SK-N-SH treated with all-trans-retinoic acid at 6 μM for 48 hours (cell line): ENCODE measurements at regions not wholly inside any gene's neighbourhood (a gene's known extent, or its start where the extent isn't known, plus 50 kb on each side); places are given as distances from the start of the nearest gene placed in this dataset.

Source experiments
- ATAC-seq: fragments of 200-7000 bp; cut with Tn5 transposase; 3 replicates; pipeline ENCODE4 v1.9.1; 2020; ENCODE audit warnings: mild to moderate bottlenecking, moderate library complexity
- ARNTL ChIP-seq: fragments of 450-650 bp; formaldehyde crosslinking; IDR thresholded peaks from 2 replicates; pipeline ENCODE4 v1.5.0; 2020; ENCODE audit warnings: low read depth, mild to moderate bottlenecking, moderate library complexity, borderline replicate concordance
- BACH2 ChIP-seq: fragments of 250-450 bp; sonication (Bioruptor Pico); IDR thresholded peaks from 2 replicates; pipeline ENCODE4 v1.9.0; 2021; ENCODE audit warnings: mild to moderate bottlenecking, borderline replicate concordance
- CREB5 ChIP-seq: fragments of 250-450 bp; sonication (Bioruptor Pico); IDR thresholded peaks from 2 replicates; pipeline ENCODE4 v1.5.1; 2020; ENCODE audit warnings: low read depth, mild to moderate bottlenecking, moderate library complexity
- CSDC2 ChIP-seq: fragments of 250-450 bp; sonication (Bioruptor Pico); IDR thresholded peaks from 2 replicates; pipeline ENCODE4 v1.5.0; 2020; ENCODE audit warnings: mild to moderate bottlenecking, moderate library complexity
- GLIS3 ChIP-seq: fragments of 250-450 bp; sonication (Bioruptor Pico); IDR thresholded peaks from 2 replicates; pipeline ENCODE4 v1.5.0; 2020; ENCODE audit warnings: mild to moderate bottlenecking, moderate library complexity
- ISL1 ChIP-seq: fragments of 250-450 bp; sonication (Bioruptor Pico); IDR thresholded peaks from 2 replicates; pipeline ENCODE4 v2.1.2; 2022; ENCODE audit warnings: mild to moderate bottlenecking, moderate library complexity
- PATZ1 ChIP-seq: fragments of 250-450 bp; sonication (Bioruptor Pico); IDR thresholded peaks from 2 replicates; pipeline ENCODE4 v1.8.0; 2020; ENCODE audit warnings: mild to moderate bottlenecking, moderate library complexity, borderline replicate concordance
- POU6F1 ChIP-seq: fragments of 250-450 bp; sonication (Bioruptor Pico); IDR thresholded peaks from 2 replicates; pipeline ENCODE4 v1.8.0; 2021; ENCODE audit warnings: low read depth, mild to moderate bottlenecking, moderate library complexity, borderline replicate concordance
- PPARA ChIP-seq: fragments of 250-450 bp; sonication (Bioruptor Pico); IDR thresholded peaks from 2 replicates; pipeline ENCODE4 v1.5.0; 2020; ENCODE audit warnings: mild to moderate bottlenecking, borderline replicate concordance
- RARB ChIP-seq: fragments of 250-450 bp; sonication (Bioruptor Pico); IDR thresholded peaks from 2 replicates; pipeline ENCODE4 v1.8.0; 2021; ENCODE audit warnings: mild to moderate bottlenecking, moderate library complexity
- SNAI2 ChIP-seq: fragments of 250-450 bp; sonication (Bioruptor Pico); IDR thresholded peaks from 2 replicates; pipeline ENCODE4 v1.5.0; 2020; ENCODE audit warnings: mild to moderate bottlenecking, moderate library complexity
- TCF4 ChIP-seq: fragments of 250-450 bp; sonication (Bioruptor Pico); IDR thresholded peaks from 2 replicates; pipeline ENCODE4 v1.8.0; 2021; ENCODE audit warnings: mild to moderate bottlenecking, moderate library complexity, borderline replicate concordance
- TOX ChIP-seq: fragments of 250-450 bp; sonication (Bioruptor Pico); IDR thresholded peaks from 2 replicates; pipeline ENCODE4 v1.8.0; 2021; ENCODE audit warnings: mild to moderate bottlenecking, moderate library complexity, borderline replicate concordance
- ZC3H10 ChIP-seq: fragments of 250-450 bp; sonication (Bioruptor Pico); IDR thresholded peaks from 2 replicates; pipeline ENCODE4 v1.5.1; 2021; ENCODE audit warnings: mild to moderate bottlenecking, moderate library complexity
- ZFP3 ChIP-seq: fragments of 250-450 bp; sonication (Bioruptor Pico); IDR thresholded peaks from 2 replicates; pipeline ENCODE4 v1.5.0; 2020; ENCODE audit warnings: mild to moderate bottlenecking, moderate library complexity
- ZFP30 ChIP-seq: fragments of 450-650 bp; formaldehyde crosslinking; IDR thresholded peaks from 2 replicates; pipeline ENCODE4 v1.5.0; 2022; ENCODE audit warnings: mild to moderate bottlenecking, moderate library complexity
- ZNF565 ChIP-seq: fragments of 450-650 bp; formaldehyde crosslinking; conservative IDR thresholded peaks from 2 replicates; pipeline ENCODE4 v1.5.0; 2020; ENCODE audit warnings: low read depth, mild to moderate bottlenecking, moderate library complexity
- ZNF70 ChIP-seq: fragments of 450-650 bp; formaldehyde crosslinking; IDR thresholded peaks from 2 replicates; pipeline ENCODE4 v1.5.0; 2020; ENCODE audit warnings: mild to moderate bottlenecking, moderate library complexity
- ZNF8 ChIP-seq: fragments of 450-650 bp; formaldehyde crosslinking; IDR thresholded peaks from 2 replicates; pipeline ENCODE4 v1.5.0; 2020; ENCODE audit warnings: mild to moderate bottlenecking, moderate library complexity
- TF ChIP-seq, protein P1 (sequence below): fragments of 250-450 bp; sonication (Bioruptor Pico); IDR thresholded peaks from 2 replicates; pipeline ENCODE4 v1.5.1; 2021; ENCODE audit warnings: mild to moderate bottlenecking, moderate library complexity

DNA sequence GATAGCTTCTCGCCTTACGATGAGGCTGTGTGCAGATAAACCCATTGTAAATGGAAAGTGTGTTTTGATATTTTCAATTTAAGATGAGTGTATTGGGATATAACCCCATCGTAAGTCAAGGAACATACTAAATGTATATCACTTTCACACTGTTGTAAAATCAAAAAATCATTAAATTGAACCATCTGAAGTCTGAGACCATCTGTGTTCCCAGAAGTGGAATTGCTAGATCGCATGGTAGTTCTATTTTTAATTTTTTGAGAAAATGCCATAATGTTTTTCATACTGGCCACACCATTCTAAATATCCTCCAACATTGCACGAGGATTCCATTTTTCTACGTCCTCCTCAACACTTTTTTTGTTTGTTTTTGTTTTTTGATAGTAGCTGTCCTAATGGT lies 209.1 kb upstream of the MTPN start:
- no peak for ATAC-seq

DNA sequence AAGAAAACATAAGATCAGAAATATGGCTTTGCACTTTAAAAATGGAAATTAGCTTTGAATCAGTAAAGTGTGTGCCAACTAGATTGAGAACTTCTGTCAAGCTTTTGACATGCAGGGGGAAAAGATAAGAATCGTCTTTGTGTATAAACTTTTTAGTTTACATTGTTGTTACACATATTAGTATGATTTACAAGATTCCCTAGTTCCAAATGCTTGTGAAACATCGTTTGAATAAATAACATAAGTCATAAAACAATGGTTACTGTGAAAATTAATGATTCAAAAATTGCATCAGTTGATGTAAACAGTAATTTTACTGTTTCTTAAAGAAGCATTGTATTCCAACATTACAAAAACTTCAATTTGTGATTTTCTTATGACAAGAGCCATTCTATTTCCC lies 207.6 kb upstream of the MTPN start:
- no peak for ATAC-seq
- no peak for TF ChIP-seq TOX (CRISPR knock-in tag)
- no peak for TF ChIP-seq CSDC2
- TF ChIP-seq ZNF70 (CRISPR knock-in tag) = no peak
- TF ChIP-seq GLIS3 = no peak
- no peak for TF ChIP-seq TCF4 (CRISPR knock-in tag)
- TF ChIP-seq PPARA = no peak
- TF ChIP-seq POU6F1 (CRISPR knock-in tag) = no peak

More for the DNA sequence above, 209.1 kb upstream of the MTPN start:
- TF ChIP-seq SNAI2 = no peak
- no peak for TF ChIP-seq TCF4 (CRISPR knock-in tag)
- no peak for TF ChIP-seq ZC3H10 (CRISPR knock-in tag)
- no peak for TF ChIP-seq POU6F1 (CRISPR knock-in tag)
- no peak for TF ChIP-seq ZNF70 (CRISPR knock-in tag)
- no peak for TF ChIP-seq PPARA
- no peak for TF ChIP-seq ISL1
- no peak for TF ChIP-seq GLIS3
- TF ChIP-seq ZNF8 (CRISPR knock-in tag) = no peak

DNA sequence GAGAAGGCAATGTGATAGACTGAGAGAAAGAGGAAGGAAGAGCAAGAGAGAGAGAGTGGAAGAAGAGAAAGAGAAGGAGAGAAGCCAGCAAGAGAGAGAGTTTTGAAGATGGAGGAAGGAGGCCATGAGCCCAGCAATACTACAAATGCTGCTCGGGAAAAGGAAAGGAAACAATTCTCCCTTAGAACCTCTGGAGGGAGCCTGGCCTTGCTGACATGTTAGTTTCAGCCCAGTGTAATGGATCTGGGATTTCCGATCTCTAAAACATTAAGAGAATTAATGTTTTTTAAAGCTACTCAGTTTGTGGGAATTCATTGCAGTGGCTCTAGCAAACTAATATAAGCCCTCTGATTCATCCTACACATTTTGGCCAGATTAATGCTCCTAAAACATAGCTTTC lies 206.8 kb upstream of the MTPN start:
- ATAC-seq = no peak
- TF ChIP-seq BACH2 (CRISPR knock-in tag) (no peak), ZC3H10 (CRISPR knock-in tag) (no peak), PPARA (no peak), ARNTL (CRISPR knock-in tag) (no peak), CSDC2 (no peak), POU6F1 (CRISPR knock-in tag) (no peak), ZFP30 (no peak), RARB (no peak), ZNF8 (CRISPR knock-in tag) (no peak)

DNA sequence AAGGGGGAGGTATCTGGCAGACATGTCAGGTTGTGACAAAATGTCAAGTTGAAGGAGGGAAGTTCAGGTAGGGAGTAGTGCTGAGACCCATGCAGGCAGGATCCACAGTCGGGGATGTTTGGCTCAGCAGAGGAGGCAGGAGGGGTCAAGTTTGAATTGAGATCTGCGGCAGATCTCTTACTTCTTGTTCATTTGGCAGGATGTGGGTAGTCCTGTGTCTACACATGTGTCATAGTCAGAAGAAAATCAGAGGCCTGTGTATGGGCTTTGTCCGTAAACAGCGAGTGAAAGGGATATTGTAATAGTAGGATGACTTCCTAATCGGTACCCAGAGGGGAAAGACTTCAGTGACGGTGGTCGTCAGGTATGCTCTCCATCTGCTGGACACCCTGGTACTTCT lies 203.8 kb upstream of the MTPN start:
- no peak for TF ChIP-seq SNAI2
- no peak for TF ChIP-seq CREB5 (CRISPR knock-in tag)
- TF ChIP-seq CSDC2 = no peak
- no peak for TF ChIP-seq ZFP3 (CRISPR knock-in tag)
- TF ChIP-seq ZNF565 = no peak
- TF ChIP-seq, protein P1, sequence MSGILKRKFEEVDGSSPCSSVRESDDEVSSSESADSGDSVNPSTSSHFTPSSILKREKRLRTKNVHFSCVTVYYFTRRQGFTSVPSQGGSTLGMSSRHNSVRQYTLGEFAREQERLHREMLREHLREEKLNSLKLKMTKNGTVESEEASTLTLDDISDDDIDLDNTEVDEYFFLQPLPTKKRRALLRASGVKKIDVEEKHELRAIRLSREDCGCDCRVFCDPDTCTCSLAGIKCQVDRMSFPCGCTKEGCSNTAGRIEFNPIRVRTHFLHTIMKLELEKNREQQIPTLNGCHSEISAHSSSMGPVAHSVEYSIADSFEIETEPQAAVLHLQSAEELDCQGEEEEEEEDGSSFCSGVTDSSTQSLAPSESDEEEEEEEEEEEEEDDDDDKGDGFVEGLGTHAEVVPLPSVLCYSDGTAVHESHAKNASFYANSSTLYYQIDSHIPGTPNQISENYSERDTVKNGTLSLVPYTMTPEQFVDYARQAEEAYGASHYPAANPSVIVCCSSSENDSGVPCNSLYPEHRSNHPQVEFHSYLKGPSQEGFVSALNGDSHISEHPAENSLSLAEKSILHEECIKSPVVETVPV (CRISPR knock-in tag) = no peak
- TF ChIP-seq ZNF8 (CRISPR knock-in tag) = no peak
- TF ChIP-seq PATZ1 (CRISPR knock-in tag) = no peak
- TF ChIP-seq ZC3H10 (CRISPR knock-in tag) = no peak
- TF ChIP-seq, all 23 proteins: peak for 0
- no peak for ATAC-seq
